CD4-positive, alpha-beta memory T cell (primary cell): ENCODE measurements at regions not wholly inside any gene's neighbourhood (a gene's known extent, or its start where the extent isn't known, plus 50 kb on each side); places are given as distances from the start of the nearest gene placed in this dataset.
"Not testable (repeated sequence)": the region's sequence is repeated elsewhere in the genome, so short reads cannot be mapped to it uniquely, and the experiment has no call there.

ENCODE experiments used
- CTCF ChIA-PET: fragments of 350-600 bp; sonication (Branson Sonifier 250); formaldehyde crosslinking; loops from one replicate; lab custom pipeline; 2021; ENCODE audit warnings: inconsistent platforms; ENCODE audit not compliant: partially characterized antibody; lab: Charles Lee
- POLR2A ChIA-PET: fragments of 350-600 bp; sonication (Branson Sonifier 250); formaldehyde crosslinking; loops from one replicate; lab custom pipeline; 2021; ENCODE audit not compliant: partially characterized antibody; lab: Charles Lee
- DNase-seq, 5 donors: peaks; one replicate each; pipeline versions ENCODE4 v3.0.0 to v3.0.0-alpha.2; 2020 to 2022; ENCODE audit warnings: mixed read lengths in 1 of 5
- H3K27ac ChIP-seq: one replicate; pipeline ENCODE4 v1.7.0; 2013; ENCODE audit warnings: low read depth, low read length
- H3K27me3 ChIP-seq: 2 replicates; pipeline ENCODE4 v1.7.0; 2013; ENCODE audit warnings: mild to moderate bottlenecking, low read length, moderate library complexity; ENCODE audit not compliant: insufficient read depth
- H3K36me3 ChIP-seq: 2 replicates; pipeline ENCODE4 v1.7.0; 2013; ENCODE audit warnings: mild to moderate bottlenecking, low read length, moderate library complexity; ENCODE audit not compliant: insufficient read depth
- H3K4me1 ChIP-seq: 2 replicates; pipeline ENCODE4 v1.7.0; 2013; ENCODE audit warnings: mild to moderate bottlenecking, low read length, moderate library complexity; ENCODE audit not compliant: insufficient read depth
- H3K4me3 ChIP-seq, 2 donors: one replicate each; pipeline ENCODE4 v1.7.0; 2013; ENCODE audit warnings: low read length in 2 of 2, mild to moderate bottlenecking in 1 of 2
- H3K9me3 ChIP-seq, 2 donors: one replicate each; pipeline ENCODE4 v1.7.0; 2013; ENCODE audit warnings: low read length in 2 of 2, control low read depth in 1 of 2; ENCODE audit not compliant: control insufficient read depth in 1 of 2
- H3K27ac Mint-ChIP-seq, 7 donors: one replicate each; pipeline ENCODE4 v1.8.0; 2020 to 2021; ENCODE audit warnings: mixed read lengths in 7 of 7, mild to moderate bottlenecking in 6 of 7, inconsistent platforms in 3 of 7, moderate library complexity in 3 of 7
- H3K27me3 Mint-ChIP-seq, 2 donors: one replicate each; pipeline ENCODE4 v1.8.0; 2020 to 2021; ENCODE audit warnings: mixed read lengths in 2 of 2
- H3K36me3 Mint-ChIP-seq, 2 donors: one replicate each; pipeline ENCODE4 v1.8.0; 2020 to 2021; ENCODE audit warnings: mixed read lengths in 2 of 2, inconsistent platforms in 1 of 2, mild to moderate bottlenecking in 1 of 2
- H3K4me1 Mint-ChIP-seq, 4 donors: one replicate each; pipeline ENCODE4 v1.8.0; 2020 to 2021; ENCODE audit warnings: mixed read lengths in 4 of 4, mild to moderate bottlenecking in 1 of 4
- H3K4me3 Mint-ChIP-seq, 8 donors: one replicate each; pipeline ENCODE4 v1.8.0; 2020 to 2021; ENCODE audit warnings: mixed read lengths in 8 of 8, mild to moderate bottlenecking in 7 of 8, moderate library complexity in 6 of 8, inconsistent platforms in 3 of 8
- H3K9me3 Mint-ChIP-seq, 8 donors: one replicate each; pipeline ENCODE4 v1.8.0; 2020 to 2021; ENCODE audit warnings: mixed read lengths in 8 of 8, mild to moderate bottlenecking in 5 of 8, inconsistent platforms in 3 of 8, moderate library complexity in 1 of 8
- intact Hi-C: fragments of 100-400 bp; cut with micrococcal nuclease; formaldehyde crosslinking; loops from one replicate; pipeline ENCODE4 v1.15.1; 2023

- H3K9me3 ChIP-seq, H3K27me3 ChIP-seq, POLR2A ChIA-PET, H3K4me1 Mint-ChIP-seq, H3K27ac Mint-ChIP-seq, DNase-seq, H3K36me3 ChIP-seq, H3K36me3 Mint-ChIP-seq, intact Hi-C loops, CTCF ChIA-PET, H3K4me3 ChIP-seq, H3K4me3 Mint-ChIP-seq, H3K27ac ChIP-seq, H3K4me1 ChIP-seq, H3K27me3 Mint-ChIP-seq: not testable (repeated sequence)
- peaks cover 6 to 44% (median 37%) of the 10 kb centered on the region in 8 donors for H3K9me3 Mint-ChIP-seq
Measured at GRCh38 chr2:123804126-123804525, 221.0 kb upstream of the CNTNAP5 start.

- H3K36me3 Mint-ChIP-seq, H3K27ac Mint-ChIP-seq, H3K4me1 ChIP-seq, H3K27me3 ChIP-seq, intact Hi-C loops, H3K27me3 Mint-ChIP-seq, H3K9me3 ChIP-seq, CTCF ChIA-PET, H3K36me3 ChIP-seq, H3K4me1 Mint-ChIP-seq, POLR2A ChIA-PET, H3K4me3 ChIP-seq, H3K4me3 Mint-ChIP-seq, H3K27ac ChIP-seq, DNase-seq: not testable (repeated sequence)
- peaks cover 11 to 57% (median 37%) of the 10 kb centered on the region in 8 donors for H3K9me3 Mint-ChIP-seq
Measured at GRCh38 chr2:123805746-123806145, 219.3 kb upstream of the CNTNAP5 start.

GRCh38 chr2:123808243-123808642 is 216.8 kb upstream of the CNTNAP5 start:
- H3K27ac ChIP-seq, result no peak overlapping the region
- H3K36me3 Mint-ChIP-seq, result no peaks in the 10 kb centered on the region
- no peaks in the 10 kb centered on the region for H3K36me3 ChIP-seq
- CTCF ChIA-PET, result no interaction called here
- H3K27me3 ChIP-seq, result no peaks in the 10 kb centered on the region
- DNase-seq, result no peak
- POLR2A ChIA-PET, result no interaction called here
- no peaks in the 10 kb centered on the region for H3K9me3 ChIP-seq
- no peak overlapping the region for H3K27ac Mint-ChIP-seq
- no peaks in the 10 kb centered on the region for H3K27me3 Mint-ChIP-seq
- H3K4me1 Mint-ChIP-seq, result no peaks in the 10 kb centered on the region
- peaks cover 5 to 50% (median 36%) of the 10 kb centered on the region in 8 donors for H3K9me3 Mint-ChIP-seq
- H3K4me3 ChIP-seq, result no peak overlapping the region
- no peaks in the 10 kb centered on the region for H3K4me1 ChIP-seq
- intact Hi-C loops, result no loop called here
- no peak overlapping the region for H3K4me3 Mint-ChIP-seq

- H3K4me1 ChIP-seq, result no peaks in the 10 kb centered on the region
- Mint-ChIP-seq H3K36me3 (no peaks in the 10 kb centered on the region), H3K4me1 (no peaks in the 10 kb centered on the region), H3K27ac (no peak overlapping the region), H3K9me3 (peaks cover 11 to 41% (median 25%) of the 10 kb centered on the region in 8 donors), H3K27me3 (no peaks in the 10 kb centered on the region), H3K4me3 (no peak overlapping the region)
- no peaks in the 10 kb centered on the region for H3K36me3 ChIP-seq
- H3K27ac ChIP-seq, result no peak overlapping the region
- ChIA-PET POLR2A (no interaction called here), CTCF (no interaction called here)
- no peak overlapping the region for H3K4me3 ChIP-seq
- intact Hi-C loops, result no loop called here
- H3K9me3 ChIP-seq, result no peaks in the 10 kb centered on the region
- no peak for DNase-seq
- H3K27me3 ChIP-seq, result no peaks in the 10 kb centered on the region
Measured at GRCh38 chr2:123811846-123812245, 213.2 kb upstream of the CNTNAP5 start.

GRCh38 chr2:123816203-123816602 is 208.9 kb upstream of the CNTNAP5 start:
- H3K27ac ChIP-seq, result no peak overlapping the region
- CTCF ChIA-PET, result no interaction called here
- Mint-ChIP-seq H3K27ac (no peak overlapping the region), H3K9me3 (peaks cover 0 to 20% (median 11%) of the 10 kb centered on the region in 8 donors), H3K4me1 (no peaks in the 10 kb centered on the region), H3K4me3 (no peak overlapping the region), H3K36me3 (no peaks in the 10 kb centered on the region), H3K27me3 (no peaks in the 10 kb centered on the region)
- H3K27me3 ChIP-seq, result no peaks in the 10 kb centered on the region
- POLR2A ChIA-PET, result no interaction called here
- H3K4me3 ChIP-seq, result no peak overlapping the region
- no peaks in the 10 kb centered on the region for H3K9me3 ChIP-seq
- no peak for DNase-seq
- H3K36me3 ChIP-seq, result no peaks in the 10 kb centered on the region
- intact Hi-C loops, result no loop called here
- H3K4me1 ChIP-seq, result no peaks in the 10 kb centered on the region

GRCh38 chr2:123816928-123817327 is 208.2 kb upstream of the CNTNAP5 start:
- Mint-ChIP-seq H3K4me1 (no peaks in the 10 kb centered on the region), H3K36me3 (no peaks in the 10 kb centered on the region), H3K27ac (no peak overlapping the region), H3K9me3 (peaks cover 2 to 15% (median 10%) of the 10 kb centered on the region in 8 donors), H3K4me3 (no peak overlapping the region), H3K27me3 (no peaks in the 10 kb centered on the region)
- POLR2A ChIA-PET, result no interaction called here
- H3K4me1 ChIP-seq, result no peaks in the 10 kb centered on the region
- intact Hi-C loops, result no loop called here
- CTCF ChIA-PET, result no interaction called here
- no peaks in the 10 kb centered on the region for H3K27me3 ChIP-seq
- no peak overlapping the region for H3K27ac ChIP-seq
- H3K36me3 ChIP-seq, result no peaks in the 10 kb centered on the region
- no peak overlapping the region for H3K4me3 ChIP-seq
- no peaks in the 10 kb centered on the region for H3K9me3 ChIP-seq
- DNase-seq, result no peak

- intact Hi-C loops, result no loop called here
- Mint-ChIP-seq H3K36me3 (no peaks in the 10 kb centered on the region), H3K4me1 (no peaks in the 10 kb centered on the region), H3K4me3 (no peak overlapping the region), H3K27me3 (no peaks in the 10 kb centered on the region), H3K27ac (no peak overlapping the region), H3K9me3 (peaks cover 2 to 17% (median 11%) of the 10 kb centered on the region in 8 donors)
- ChIA-PET CTCF (no interaction called here), POLR2A (no interaction called here)
- H3K9me3 ChIP-seq, result no peaks in the 10 kb centered on the region
- H3K27ac ChIP-seq, result no peak overlapping the region
- no peaks in the 10 kb centered on the region for H3K36me3 ChIP-seq
- H3K27me3 ChIP-seq, result no peaks in the 10 kb centered on the region
- no peak overlapping the region for H3K4me3 ChIP-seq
- DNase-seq, result no peak
- H3K4me1 ChIP-seq, result no peaks in the 10 kb centered on the region
Measured at GRCh38 chr2:123826729-123827271, 198.3 kb upstream of the CNTNAP5 start.

GRCh38 chr2:123839326-123839725 is 185.8 kb upstream of the CNTNAP5 start:
- CTCF ChIA-PET, result no interaction called here
- Mint-ChIP-seq H3K27me3 (no peaks in the 10 kb centered on the region), H3K27ac (no peak overlapping the region), H3K4me3 (no peak overlapping the region), H3K9me3 (peaks cover 0 to 49% (median 30%) of the 10 kb centered on the region in 8 donors), H3K36me3 (peaks cover 0 to 2% of the 10 kb centered on the region in 2 donors), H3K4me1 (no peaks in the 10 kb centered on the region)
- DNase-seq, result no peak
- H3K4me3 ChIP-seq, result no peak overlapping the region
- no peaks in the 10 kb centered on the region for H3K4me1 ChIP-seq
- H3K9me3 ChIP-seq, result no peaks in the 10 kb centered on the region
- POLR2A ChIA-PET, result no interaction called here
- no peak overlapping the region for H3K27ac ChIP-seq
- no peaks in the 10 kb centered on the region for H3K36me3 ChIP-seq
- intact Hi-C loops, result no loop called here
- H3K27me3 ChIP-seq, result no peaks in the 10 kb centered on the region
